ENCODE measurements at regions not wholly inside any gene's neighbourhood (a gene's known extent, or its start where the extent isn't known, plus 50 kb on each side); places are given as distances from the start of the nearest gene placed in this dataset.
"Not testable (repeated sequence)": the region's sequence is repeated elsewhere in the genome, so short reads cannot be mapped to it uniquely, and the experiment has no call there.

DNA sequence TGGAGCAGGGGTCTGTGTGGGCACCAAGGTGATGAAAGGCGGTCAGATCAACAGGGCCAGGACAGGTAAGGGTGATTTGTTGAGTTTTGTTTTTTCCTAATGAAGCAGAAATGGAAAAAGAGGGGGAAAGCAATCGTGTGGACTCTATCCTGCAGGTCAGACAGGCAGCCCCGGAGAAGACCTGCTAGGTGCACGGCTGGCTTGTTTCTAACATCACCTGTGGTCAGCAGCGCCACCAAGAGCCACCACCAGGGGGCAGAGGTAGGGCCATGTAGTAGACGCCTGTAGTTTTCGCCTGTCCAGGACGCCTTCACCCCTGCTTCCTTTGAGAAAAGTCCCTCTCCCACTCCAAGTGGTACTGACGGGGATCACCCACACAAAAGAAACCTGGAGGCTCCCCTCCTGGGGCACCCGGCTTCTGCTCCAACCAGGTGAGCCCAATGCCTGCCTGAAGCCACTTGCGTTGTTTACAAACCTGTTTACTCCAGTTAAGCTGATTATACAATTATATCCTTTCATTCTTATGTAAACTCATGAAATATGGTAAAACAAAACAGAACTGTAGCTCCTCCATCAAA, 54.2 kb upstream of the SEC14L1 start:
- peak; percentile 88 for DNase-seq (ENCODE audit: low spot score)

- no peak for DNase-seq (ENCODE audit: low spot score)
These were observed 52.9 kb upstream of the SEC14L1 start for GRCh38 chr17:77087650-77088454.

GRCh38 chr17:77088455-77089123, 52.2 kb upstream of the SEC14L1 start:
- peak; percentile 94 for DNase-seq (ENCODE audit: low spot score)

GRCh38 chr17:77089124-77089490, 51.7 kb upstream of the SEC14L1 start:
- no peak for DNase-seq (ENCODE audit: low spot score)

DNA sequence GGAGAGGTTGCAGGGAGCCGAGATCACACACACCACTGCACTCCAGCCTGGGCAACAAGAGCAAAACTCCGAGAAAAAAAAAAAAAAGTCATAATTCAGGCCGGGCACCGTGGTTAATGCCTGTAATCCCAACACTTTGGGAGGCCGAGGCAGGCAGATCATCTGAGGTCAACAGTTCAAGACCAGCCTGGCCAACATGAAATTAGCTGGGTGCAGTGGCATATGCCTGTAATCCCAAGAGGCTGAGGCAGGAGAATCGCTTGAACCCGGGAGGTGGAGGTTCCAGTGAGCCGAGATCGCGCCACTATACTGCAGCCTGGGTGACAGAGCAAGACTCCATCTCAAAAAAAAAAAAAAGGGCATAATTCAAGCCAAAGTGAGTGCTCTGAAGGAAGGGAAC, 50.8 kb upstream of the SEC14L1 start:
- DNase-seq (ENCODE audit: low spot score), result not testable (repeated sequence)

- no peak for DNase-seq (ENCODE audit: low spot score)
These were observed 50.3 kb upstream of the SEC14L1 start for GRCh38 chr17:77090476-77090875.
